PC-9 (cell line): ENCODE measurements at regions not wholly inside any gene's neighbourhood (a gene's known extent, or its start where the extent isn't known, plus 50 kb on each side); places are given as distances from the start of the nearest gene placed in this dataset.
"Not testable (repeated sequence)": the region's sequence is repeated elsewhere in the genome, so short reads cannot be mapped to it uniquely, and the experiment has no call there.

Experiments used
- CTCF ChIP-seq: fragments of 200-600 bp; sonication (generic); conservative IDR thresholded peaks from 2 replicates; pipeline ENCODE4 v1.6.1; 2017; ENCODE audit warnings: mixed run types, antibody characterized with exemption, mild to moderate bottlenecking, moderate library complexity
- EZH2 ChIP-seq: fragments of 200-600 bp; sonication (generic); IDR thresholded peaks from 2 replicates; pipeline ENCODE4 v1.8.0; 2017; ENCODE audit warnings: antibody characterized with exemption, low read depth

- not testable (repeated sequence) for TF ChIP-seq CTCF, EZH2
Measured at GRCh38 chr3:159316706-159317105, 514.9 kb downstream of the MFSD1 start.
